ENCODE measurements at regions not wholly inside any gene's neighbourhood (a gene's known extent, or its start where the extent isn't known, plus 50 kb on each side); places are given as distances from the start of the nearest gene placed in this dataset.

- DNase-seq = no peak
Observed at GRCh38 chr3:140748-141330, 55.7 kb upstream of the CHL1 start.

All from inflammatory macrophage treated with lipopolysaccharide for 4 hours (primary cell).